ENCODE measurements at regions not wholly inside any gene's neighbourhood (a gene's known extent, or its start where the extent isn't known, plus 50 kb on each side); places are given as distances from the start of the nearest gene placed in this dataset.

- no peak for TF ChIP-seq CTCF (IDR thresholded peaks at IDR 0.05)
- no peak for TF ChIP-seq EP300 (IDR thresholded peaks at IDR 0.05)
- TF ChIP-seq POLR2A (IDR thresholded peaks at IDR 0.05) = no peak
Measured at GRCh38 chr13:112222971-112223370, 153.2 kb upstream of the SPACA7 start.
